IMR-90 (cell line): ENCODE measurements at regions not wholly inside any gene's neighbourhood (a gene's known extent, or its start where the extent isn't known, plus 50 kb on each side); places are given as distances from the start of the nearest gene placed in this dataset.

ENCODE experiments used
- ATAC-seq: fragments of 200-7000 bp; cut with Tn5 transposase; 2 replicates; pipeline ENCODE4 v1.9.1; 2020; ENCODE audit warnings: low read depth, mild to moderate bottlenecking, moderate library complexity
- BruUV-seq: library from RNA; stranded (reverse); fragments of 400-500 nt; replicated peaks from 2 replicates; lab custom pipeline; 2021; lab: Mats Ljungman, UMichigan
- CTCF ChIA-PET: fragments of 300-600 bp; formaldehyde crosslinking; extraction: SDS; loops from one replicate; lab custom pipeline; 2021; ENCODE audit warnings: antibody characterized with exemption; lab: Yijun Ruan, JAX
- POLR2A ChIA-PET: fragments of 300-600 bp; sonication (Branson Sonifier 250); formaldehyde crosslinking; loops from one replicate; lab custom pipeline; 2022; ENCODE audit warnings: antibody characterized with exemption; ENCODE audit not compliant: unreplicated experiment; lab: Charles Lee
- DNase-seq: peaks from one replicate; pipeline ENCODE4 v3.0.0; 2013
- H2AFZ ChIP-seq: replicated peaks from 2 replicates; pipeline ENCODE3; 2013; ENCODE audit warnings: low read length, mild to moderate bottlenecking; ENCODE audit not compliant: poor library complexity
- H2AK5ac ChIP-seq: 2 replicates; pipeline ENCODE4 v1.6.1; 2013; ENCODE audit warnings: low read depth, low read length, inconsistent platforms
- H2AK9ac ChIP-seq: replicated peaks from 2 replicates; pipeline ENCODE3; 2013; ENCODE audit warnings: mild to moderate bottlenecking, low read depth, low read length, moderate library complexity; ENCODE audit not compliant: poor library complexity
- H2BK120ac ChIP-seq: 2 replicates; pipeline ENCODE4 v1.6.1; 2013; ENCODE audit warnings: low read depth, low read length, inconsistent platforms
- H2BK15ac ChIP-seq: 3 replicates; pipeline ENCODE4 v1.6.1; 2013; ENCODE audit warnings: low read depth, low read length, inconsistent platforms
- H2BK20ac ChIP-seq: 2 replicates; pipeline ENCODE4 v1.6.1; 2013; ENCODE audit warnings: low read depth, mild to moderate bottlenecking, inconsistent platforms, low read length, moderate library complexity
- H2BK5ac ChIP-seq: 2 replicates; pipeline ENCODE4 v1.6.1; 2013; ENCODE audit warnings: mild to moderate bottlenecking, low read depth, low read length, inconsistent platforms; ENCODE audit not compliant: poor library complexity, severe bottlenecking
- H3K14ac ChIP-seq: replicated peaks from 2 replicates; pipeline ENCODE4 v1.6.1; 2013; ENCODE audit warnings: low read depth, low read length, inconsistent platforms
- H3K18ac ChIP-seq: 2 replicates; pipeline ENCODE4 v1.6.1; 2013; ENCODE audit warnings: low read depth, low read length, control low read depth
- H3K23ac ChIP-seq: 2 replicates; pipeline ENCODE4 v1.6.1; 2013; ENCODE audit warnings: low read depth, low read length, inconsistent platforms
- H3K27ac ChIP-seq: 2 replicates; pipeline ENCODE4 v1.5.1; 2013; ENCODE audit warnings: mild to moderate bottlenecking, control low read depth, low read length; ENCODE audit not compliant: insufficient read depth
- H3K27me3 ChIP-seq: 2 replicates; pipeline ENCODE4 v1.6.1; 2013; ENCODE audit warnings: low read length; ENCODE audit not compliant: control insufficient read depth, insufficient read depth
- H3K36me3 ChIP-seq: 2 replicates; pipeline ENCODE4 v1.6.1; 2013; ENCODE audit warnings: low read length, mixed read lengths; ENCODE audit not compliant: control insufficient read depth, insufficient read depth
- H3K4ac ChIP-seq: 2 replicates; pipeline ENCODE4 v1.6.1; 2013; ENCODE audit warnings: low read depth, low read length, inconsistent platforms
- H3K4me1 ChIP-seq: 2 replicates; pipeline ENCODE4 v1.6.1; 2013; ENCODE audit warnings: low read length, mixed read lengths; ENCODE audit not compliant: control insufficient read depth, insufficient read depth
- H3K4me2 ChIP-seq: 2 replicates; pipeline ENCODE4 v1.6.1; 2013; ENCODE audit warnings: low read depth, mild to moderate bottlenecking, control low read depth, low read length, moderate library complexity
- H3K4me3 ChIP-seq: 2 replicates; pipeline ENCODE4 v1.5.1; 2013; ENCODE audit warnings: low read depth, mild to moderate bottlenecking, control low read depth, low read length, moderate library complexity; ENCODE audit not compliant: insufficient read depth
- H3K56ac ChIP-seq: 2 replicates; pipeline ENCODE4 v1.6.1; 2013; ENCODE audit warnings: low read length, inconsistent platforms; ENCODE audit not compliant: insufficient read depth; ENCODE audit errors: extremely low read depth
- H3K79me1 ChIP-seq, 2 experiments: 2 replicates each; pipeline ENCODE4 v1.6.1; 2013; ENCODE audit warnings: low read length in 2 of 2, inconsistent platforms in 1 of 2, low read depth in 1 of 2
- H3K9ac ChIP-seq: 2 replicates; pipeline ENCODE4 v1.6.1; 2013; ENCODE audit warnings: low read depth, low read length, control low read depth
- H3K9me1 ChIP-seq: 2 replicates; pipeline ENCODE4 v1.6.1; 2013; ENCODE audit warnings: low read length, inconsistent platforms; ENCODE audit not compliant: insufficient read depth
- H3K9me3 ChIP-seq: 2 replicates; pipeline ENCODE4 v1.6.1; 2013; ENCODE audit warnings: low read length; ENCODE audit not compliant: control insufficient read depth, insufficient read depth
- H4K20me1 ChIP-seq: 2 replicates; pipeline ENCODE4 v1.6.1; 2013; ENCODE audit warnings: low read length, inconsistent platforms; ENCODE audit not compliant: insufficient read depth
- H4K5ac ChIP-seq: 2 replicates; pipeline ENCODE4 v1.6.1; 2013; ENCODE audit warnings: mild to moderate bottlenecking, low read depth, low read length, control low read depth
- H4K8ac ChIP-seq, 2 experiments: 2 replicates each; pipeline ENCODE4 v1.6.1; 2013; ENCODE audit warnings: low read depth in 2 of 2, low read length in 2 of 2, control low read depth in 1 of 2, inconsistent platforms in 1 of 2
- H4K91ac ChIP-seq: 2 replicates; pipeline ENCODE4 v1.6.1; 2013; ENCODE audit warnings: low read depth, low read length, inconsistent platforms; ENCODE audit not compliant: insufficient read depth
- CEBPB ChIP-seq: IDR thresholded peaks from 2 replicates; pipeline ENCODE4 v1.6.1; 2012; ENCODE audit warnings: low read depth, low read length, improper control_type of control experiment
- ELK1 ChIP-seq: fragments of 150-350 bp; IDR thresholded peaks from 2 replicates; pipeline ENCODE4 v1.6.1; 2016; ENCODE audit warnings: low read depth, mild to moderate bottlenecking, low read length, moderate library complexity, borderline replicate concordance
- RCOR1 ChIP-seq: IDR thresholded peaks from 2 replicates; pipeline ENCODE4 v1.6.1; 2012; ENCODE audit warnings: mild to moderate bottlenecking, low read length, improper control_type of control experiment; ENCODE audit not compliant: insufficient replicate concordance
- WGBS, 2 experiments: methylation state at CpG; one replicate each; pipeline versions ENCODE4 v1.1.5 to v1.1.7; 2013; ENCODE audit warnings: missing lambda C conversion rate in 2 of 2; ENCODE audit not compliant: insufficient read length in 1 of 2; ENCODE audit errors: extremely low coverage in 2 of 2; 5-methylcytosine and 5-hydroxymethylcytosine counted together
- dilution Hi-C: fragments of 300-500 bp; cut with HindIII; formaldehyde crosslinking; loops from one replicate; pipeline ENCODE4 v1.14.3; 2018; ENCODE audit warnings: low sequenced_read_pairs; ENCODE audit not compliant: unreplicated experiment
- in situ Hi-C: fragments of 300-500 bp; cut with MboI; formaldehyde crosslinking; loops from 3 replicates; pipeline ENCODE4 v1.14.3; 2019; ENCODE audit warnings: low sequenced_read_pairs, inconsistent platforms, mixed read lengths
- intact Hi-C: fragments of 100-400 bp; cut with micrococcal nuclease; formaldehyde crosslinking; loops from 2 replicates; pipeline ENCODE4 v1.10.0; 2022

GRCh38 chr6:93124006-93124632, 295.2 kb downstream of the EPHA7 start:
- no peak overlapping the region for H3K56ac ChIP-seq
- no peak overlapping the region for H2AK9ac ChIP-seq
- no peak for TF ChIP-seq RCOR1
- no peak for TF ChIP-seq ELK1
- TF ChIP-seq CEBPB: no peak
- no peaks in the 10 kb centered on the region for H3K9me3 ChIP-seq
- DNase-seq (no peak), ATAC-seq (no peak)
- no peaks in the 10 kb centered on the region for H4K20me1 ChIP-seq
- H3K27ac ChIP-seq: no peak overlapping the region
- H4K91ac ChIP-seq: no peak overlapping the region
- H2AK5ac ChIP-seq: no peak overlapping the region
- no peak overlapping the region for H2BK15ac ChIP-seq
- H3K9ac ChIP-seq: no peak overlapping the region
- H2BK20ac ChIP-seq: no peak overlapping the region
- H3K4me1 ChIP-seq: no peaks in the 10 kb centered on the region
- H4K8ac ChIP-seq: no peak overlapping the region
- H2BK5ac ChIP-seq: no peak overlapping the region
- no peak overlapping the region for H4K5ac ChIP-seq
- in situ Hi-C loops (no loop called here), dilution Hi-C loops (no loop called here), intact Hi-C loops (no loop called here)
- no peak overlapping the region for H3K23ac ChIP-seq
- no peaks in the 10 kb centered on the region for H3K36me3 ChIP-seq
- no peak overlapping the region for H2AFZ ChIP-seq
- no peaks in the 10 kb centered on the region for H3K27me3 ChIP-seq
- POLR2A ChIA-PET: no interaction called here
- CTCF ChIA-PET: no interaction called here
- no peak overlapping the region for H2BK120ac ChIP-seq
- H3K4me3 ChIP-seq: no peak overlapping the region
- no peak overlapping the region for H3K14ac ChIP-seq
- no peaks in the 10 kb centered on the region for H3K9me1 ChIP-seq
- no peaks in the 10 kb centered on the region for H3K79me1 ChIP-seq
- no CpG with 5 or more reads among the region's 2 CpGs for WGBS, 2 experiments
- H3K18ac ChIP-seq: no peak overlapping the region
- no TSS peak for BruUV-seq
- H3K4ac ChIP-seq: no peak overlapping the region
- H3K4me2 ChIP-seq: no peak overlapping the region
